HepG2 (cell line): ENCODE measurements at regions not wholly inside any gene's neighbourhood (a gene's known extent, or its start where the extent isn't known, plus 50 kb on each side); places are given as distances from the start of the nearest gene placed in this dataset.

Source experiments
- CBX5 ChIP-seq: sonication (generic); formaldehyde crosslinking; IDR thresholded peaks from 2 replicates; pipeline ENCODE4 v1.4.0; 2020; ENCODE audit warnings: missing genetic modification reagents, borderline replicate concordance
- GATAD1 ChIP-seq: IDR thresholded peaks from 2 replicates; pipeline ENCODE4 v1.6.1; 2016; ENCODE audit warnings: missing genetic modification reagents, missing compliant biosample characterization
- GMEB1 ChIP-seq: sonication (generic); formaldehyde crosslinking; IDR thresholded peaks from 2 replicates; pipeline ENCODE4 v1.5.1; 2020; ENCODE audit warnings: missing genetic modification reagents, mild to moderate bottlenecking, borderline replicate concordance
- MXI1 ChIP-seq: IDR thresholded peaks from 3 replicates; pipeline ENCODE4 v1.6.1; 2012; ENCODE audit warnings: low read depth, low read length, inconsistent platforms, borderline replicate concordance
- NFYC ChIP-seq: IDR thresholded peaks from 2 replicates; pipeline ENCODE4 v1.6.1; 2016; ENCODE audit warnings: missing genetic modification reagents, missing compliant biosample characterization
- PBX3 ChIP-seq: sonication (generic); formaldehyde crosslinking; IDR thresholded peaks from 2 replicates; pipeline ENCODE4 v1.8.1; 2023; ENCODE audit warnings: missing genetic modification reagents, inconsistent platforms, borderline replicate concordance
- SIX4 ChIP-seq: sonication (generic); formaldehyde crosslinking; IDR thresholded peaks from 2 replicates; pipeline ENCODE4 v1.4.0; 2020; ENCODE audit warnings: missing genetic modification reagents
- SMARCE1 ChIP-seq: fragments of 450-650 bp; IDR thresholded peaks from 2 replicates; pipeline ENCODE4 v1.6.1; 2017; ENCODE audit warnings: borderline replicate concordance
- ZBED4 ChIP-seq: sonication (generic); formaldehyde crosslinking; IDR thresholded peaks from 2 replicates; pipeline ENCODE4 v1.4.0; 2020; ENCODE audit warnings: missing genetic modification reagents, borderline replicate concordance
- ZNF260 ChIP-seq: sonication (generic); formaldehyde crosslinking; IDR thresholded peaks from 2 replicates; pipeline ENCODE4 v1.4.0; 2020; ENCODE audit warnings: missing genetic modification reagents, low read depth, mild to moderate bottlenecking, borderline replicate concordance
- ZNF263 ChIP-seq: sonication (generic); formaldehyde crosslinking; IDR thresholded peaks from 2 replicates; pipeline ENCODE4 v1.4.0; 2020; ENCODE audit warnings: missing genetic modification reagents
- ZNF468 ChIP-seq: sonication (generic); formaldehyde crosslinking; IDR thresholded peaks from 2 replicates; pipeline ENCODE4 v1.8.0; 2022; ENCODE audit warnings: mild to moderate bottlenecking, moderate library complexity, missing genetic modification reagents
- ZNF570 ChIP-seq: sonication (generic); formaldehyde crosslinking; IDR thresholded peaks from 2 replicates; pipeline ENCODE4 v1.4.0; 2020; ENCODE audit warnings: mild to moderate bottlenecking, missing genetic modification reagents, borderline replicate concordance
- ZNF788 ChIP-seq: sonication (generic); formaldehyde crosslinking; IDR thresholded peaks from 2 replicates; pipeline ENCODE4 v1.5.0; 2020; ENCODE audit warnings: mild to moderate bottlenecking, missing genetic modification reagents, borderline replicate concordance
- ZUFSP ChIP-seq: sonication (generic); formaldehyde crosslinking; IDR thresholded peaks from 2 replicates; pipeline ENCODE4 v1.9.0; 2021; ENCODE audit warnings: missing genetic modification reagents, mild to moderate bottlenecking, borderline replicate concordance
- TF ChIP-seq, protein P1 (sequence below): sonication (generic); formaldehyde crosslinking; IDR thresholded peaks from 2 replicates; pipeline ENCODE4 v1.9.0; 2021; ENCODE audit warnings: missing genetic modification reagents, borderline replicate concordance

DNA sequence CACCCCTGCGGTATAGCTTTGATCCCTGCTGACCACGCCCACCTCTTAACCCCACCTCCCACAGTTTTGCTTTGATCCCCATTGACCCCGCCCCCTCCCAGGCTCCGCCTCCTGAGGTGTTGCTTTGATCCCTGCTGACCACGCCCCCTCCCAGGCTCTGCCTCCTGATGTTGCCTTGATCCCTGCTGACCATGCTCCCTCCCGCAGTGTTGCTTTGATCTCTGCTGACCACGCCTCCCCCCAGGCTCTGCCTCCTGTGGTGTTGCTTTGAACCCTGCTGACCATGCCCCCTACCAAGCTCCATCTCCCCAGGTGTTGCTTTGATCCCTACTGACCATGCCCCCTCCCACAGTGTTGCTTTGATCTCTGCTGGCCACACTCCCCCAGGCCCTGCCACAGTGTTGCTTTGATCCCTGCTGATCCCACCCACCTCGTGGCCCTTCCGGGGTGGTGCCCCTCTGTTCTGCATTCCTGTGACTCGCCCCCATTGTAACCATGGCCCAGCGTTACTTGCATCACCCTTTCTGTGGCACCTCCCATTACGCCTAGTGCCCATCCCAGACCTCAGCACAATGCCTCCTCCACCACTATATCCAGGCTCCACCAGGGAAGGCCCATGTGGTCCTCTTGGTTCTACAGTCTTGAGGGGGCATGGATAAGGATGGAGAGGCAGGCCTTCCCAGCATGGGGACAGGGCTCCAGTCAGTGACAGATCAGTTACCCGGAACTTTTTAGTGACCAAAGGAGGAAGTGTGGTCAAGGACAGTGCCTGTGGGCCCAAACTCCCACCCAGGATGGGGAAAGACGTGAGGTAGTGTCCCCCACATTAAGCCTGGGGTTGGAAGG, 70.8 kb downstream of the ADRA2C start (continued):
- TF ChIP-seq GMEB1 (CRISPR knock-in tag): peak; percentile 81; the same call in 1 of the 2 replicates
- 0 out of 2 replicates have a peak, but pooled peaks have one; percentile 38 for TF ChIP-seq NFYC
- peak; percentile 88; the same call in 1 of the 2 replicates for TF ChIP-seq SIX4 (CRISPR knock-in tag)
- 0 out of 2 replicates have a peak, but pooled peaks have one; percentile 18 for TF ChIP-seq ZNF468 (CRISPR knock-in tag)
- TF ChIP-seq MXI1: peak; percentile 63; the same call in 2 of the 3 replicates
- peak; percentile 39; the same call in 1 of the 2 replicates for TF ChIP-seq GATAD1 (CRISPR knock-in tag)
- no peak for TF ChIP-seq PBX3 (CRISPR knock-in tag)
- TF ChIP-seq CBX5 (CRISPR knock-in tag): peak; percentile 98; the same call in 1 of the 2 replicates
- peak; percentile 100 for TF ChIP-seq ZNF788 (CRISPR knock-in tag)
- peak; percentile 54; the same call in 1 of the 2 replicates for TF ChIP-seq ZNF263
- TF ChIP-seq SMARCE1: no peak
- TF ChIP-seq, protein P1, sequence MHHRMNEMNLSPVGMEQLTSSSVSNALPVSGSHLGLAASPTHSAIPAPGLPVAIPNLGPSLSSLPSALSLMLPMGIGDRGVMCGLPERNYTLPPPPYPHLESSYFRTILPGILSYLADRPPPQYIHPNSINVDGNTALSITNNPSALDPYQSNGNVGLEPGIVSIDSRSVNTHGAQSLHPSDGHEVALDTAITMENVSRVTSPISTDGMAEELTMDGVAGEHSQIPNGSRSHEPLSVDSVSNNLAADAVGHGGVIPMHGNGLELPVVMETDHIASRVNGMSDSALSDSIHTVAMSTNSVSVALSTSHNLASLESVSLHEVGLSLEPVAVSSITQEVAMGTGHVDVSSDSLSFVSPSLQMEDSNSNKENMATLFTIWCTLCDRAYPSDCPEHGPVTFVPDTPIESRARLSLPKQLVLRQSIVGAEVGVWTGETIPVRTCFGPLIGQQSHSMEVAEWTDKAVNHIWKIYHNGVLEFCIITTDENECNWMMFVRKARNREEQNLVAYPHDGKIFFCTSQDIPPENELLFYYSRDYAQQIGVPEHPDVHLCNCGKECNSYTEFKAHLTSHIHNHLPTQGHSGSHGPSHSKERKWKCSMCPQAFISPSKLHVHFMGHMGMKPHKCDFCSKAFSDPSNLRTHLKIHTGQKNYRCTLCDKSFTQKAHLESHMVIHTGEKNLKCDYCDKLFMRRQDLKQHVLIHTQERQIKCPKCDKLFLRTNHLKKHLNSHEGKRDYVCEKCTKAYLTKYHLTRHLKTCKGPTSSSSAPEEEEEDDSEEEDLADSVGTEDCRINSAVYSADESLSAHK: no peak
- TF ChIP-seq ZNF570 (CRISPR knock-in tag): peak; percentile 67; the same call in 1 of the 2 replicates
- no peak for TF ChIP-seq ZUFSP
- no peak for TF ChIP-seq ZNF260 (CRISPR knock-in tag)
- no peak for TF ChIP-seq ZBED4
